ENCODE measurements at regions not wholly inside any gene's neighbourhood (a gene's known extent, or its start where the extent isn't known, plus 50 kb on each side); places are given as distances from the start of the nearest gene placed in this dataset.
"Not testable (repeated sequence)": the region's sequence is repeated elsewhere in the genome, so short reads cannot be mapped to it uniquely, and the experiment has no call there.

- TF ChIP-seq ESRRG (CRISPR knock-in tag; IDR thresholded peaks at IDR 0.05); PPARA (CRISPR knock-in tag; IDR thresholded peaks at IDR 0.05; ENCODE audit: borderline replicate concordance); SNAI2 (CRISPR knock-in tag; IDR thresholded peaks at IDR 0.05); TCF4 (CRISPR knock-in tag; IDR thresholded peaks at IDR 0.05; ENCODE audit: borderline replicate concordance); PATZ1 (CRISPR knock-in tag; IDR thresholded peaks at IDR 0.05; ENCODE audit: borderline replicate concordance); RARB (CRISPR knock-in tag; IDR thresholded peaks at IDR 0.05); ZFP3 (CRISPR knock-in tag; IDR thresholded peaks at IDR 0.05): not testable (repeated sequence)
Observed at GRCh38 chr6:27549241-27549598, 76.3 kb upstream of the ZNF184 start.
